GM21367 (cell line): ENCODE measurements at regions not wholly inside any gene's neighbourhood (a gene's known extent, or its start where the extent isn't known, plus 50 kb on each side); places are given as distances from the start of the nearest gene placed in this dataset.
A peak's percentile ranks its signal among the peaks of the same experiment; 100 is the strongest.

Experiments used
- ATAC-seq: cut with Tn5 transposase; IDR thresholded peaks from one replicate; pipeline ENCODE4 v1.9.1; 2021; ENCODE audit not compliant: unreplicated experiment

DNA sequence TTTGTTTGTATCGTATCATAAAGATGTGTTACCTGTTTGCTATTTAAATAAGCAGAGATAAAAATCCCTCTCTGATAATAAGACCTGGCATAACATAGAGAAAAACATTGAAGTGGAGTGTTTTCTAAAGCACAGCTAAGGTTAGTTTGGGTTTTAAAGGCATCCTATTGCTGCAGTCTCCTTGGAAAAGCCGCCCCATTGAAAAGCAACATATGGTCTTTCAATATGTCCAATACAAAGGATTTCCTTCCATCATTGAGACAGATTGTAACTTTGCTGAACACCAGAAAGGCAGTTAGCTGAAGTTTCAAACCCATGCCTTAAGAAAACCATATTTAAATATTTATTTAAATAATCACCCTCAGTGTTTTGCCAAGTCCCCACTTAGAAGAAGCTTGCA lies 898.5 kb upstream of the KCND2 start:
- ATAC-seq: no peak

DNA sequence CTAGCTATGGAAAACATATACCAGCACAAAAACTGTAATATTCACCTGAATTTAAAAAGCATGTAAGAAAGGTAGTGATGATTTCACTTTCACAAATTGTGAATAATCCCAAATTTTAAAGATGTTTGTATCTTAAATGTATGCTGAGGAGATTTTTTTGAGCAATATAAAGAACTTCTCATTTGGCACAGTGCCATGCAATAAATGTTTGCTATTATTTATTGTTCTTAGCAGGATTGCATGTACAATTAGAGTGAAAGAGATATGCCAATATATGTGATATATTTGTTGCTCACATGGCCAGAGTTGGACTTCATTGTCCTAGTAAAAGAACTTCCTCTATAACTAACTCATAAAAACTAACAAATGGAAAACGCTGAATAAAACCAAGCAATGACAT lies 895.1 kb upstream of the KCND2 start:
- no peak for ATAC-seq

DNA sequence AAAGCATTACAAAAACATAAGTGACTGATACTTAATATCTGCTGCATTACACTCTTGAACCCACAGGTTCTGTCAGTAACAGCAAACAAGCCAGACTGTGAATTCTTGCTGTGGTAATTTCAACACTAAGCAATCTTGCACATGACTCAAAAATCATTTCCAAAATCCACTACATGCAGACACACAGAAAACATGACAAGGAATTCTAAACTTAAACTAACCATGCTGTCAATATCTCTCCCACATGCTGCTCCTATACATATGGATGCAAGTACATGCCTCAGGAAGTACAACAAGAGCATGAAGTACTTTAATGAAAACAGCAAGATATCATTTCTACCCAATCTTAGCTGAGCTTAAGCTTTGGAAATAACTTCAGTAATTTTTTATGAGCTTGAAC lies 890.2 kb upstream of the KCND2 start:
- no peak for ATAC-seq

DNA sequence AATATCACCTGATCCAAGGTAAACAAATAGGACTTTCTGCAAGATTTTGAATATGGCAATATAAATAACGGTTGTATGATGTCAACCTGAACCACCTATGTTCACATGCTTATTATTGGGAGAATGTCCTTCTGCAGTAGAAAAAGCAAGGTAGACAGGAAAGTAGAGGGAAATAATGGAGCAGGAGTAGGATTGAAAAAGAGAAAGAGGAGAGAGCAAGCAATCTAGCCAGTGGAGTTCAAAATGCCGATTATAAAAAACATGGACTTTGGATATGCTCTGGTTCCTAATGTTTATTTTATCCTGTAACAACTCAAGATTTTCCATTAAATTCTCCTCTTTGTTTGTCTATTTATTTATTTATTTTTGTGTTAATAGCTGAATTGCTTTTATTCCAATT lies 878.0 kb upstream of the KCND2 start:
- no peak for ATAC-seq

DNA sequence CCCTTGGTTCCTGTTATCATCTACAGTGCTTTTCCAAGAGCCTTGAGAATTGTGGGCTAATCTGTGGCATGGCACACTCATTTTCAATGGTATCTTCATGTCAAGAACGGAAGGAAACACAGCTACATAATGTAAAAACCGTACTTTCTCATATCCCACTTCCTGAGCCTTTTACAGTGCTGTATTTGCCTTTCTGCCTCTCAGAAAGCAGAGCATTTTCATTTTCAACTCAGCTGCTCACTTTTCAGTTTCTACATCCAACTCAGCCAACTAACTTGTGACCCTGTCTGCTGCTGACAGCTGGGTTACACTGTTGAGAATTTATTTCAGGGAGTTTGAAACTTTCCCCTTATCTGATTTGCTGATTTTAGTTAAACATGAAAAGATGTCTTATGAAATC lies 875.8 kb upstream of the KCND2 start:
- ATAC-seq: peak; percentile 64

DNA sequence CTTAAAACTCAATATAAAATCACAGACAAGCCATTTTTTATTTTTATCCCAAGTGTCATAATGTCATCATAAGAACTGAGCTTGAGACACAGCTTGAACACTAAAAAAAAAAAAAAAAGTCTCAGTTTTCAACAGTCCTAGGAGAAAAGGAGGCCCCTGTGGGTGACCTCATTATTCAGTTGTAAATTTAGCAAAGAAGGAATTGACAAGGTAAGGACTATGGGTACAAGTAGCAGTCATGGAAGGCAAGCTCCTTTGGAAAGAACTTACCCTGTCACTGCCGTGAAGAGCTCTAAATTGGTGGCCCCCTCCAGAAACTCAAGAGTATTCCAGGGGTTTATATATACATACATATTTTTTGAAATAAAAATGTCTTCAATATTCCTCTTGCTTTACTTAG lies 864.4 kb upstream of the KCND2 start:
- ATAC-seq: no peak

DNA sequence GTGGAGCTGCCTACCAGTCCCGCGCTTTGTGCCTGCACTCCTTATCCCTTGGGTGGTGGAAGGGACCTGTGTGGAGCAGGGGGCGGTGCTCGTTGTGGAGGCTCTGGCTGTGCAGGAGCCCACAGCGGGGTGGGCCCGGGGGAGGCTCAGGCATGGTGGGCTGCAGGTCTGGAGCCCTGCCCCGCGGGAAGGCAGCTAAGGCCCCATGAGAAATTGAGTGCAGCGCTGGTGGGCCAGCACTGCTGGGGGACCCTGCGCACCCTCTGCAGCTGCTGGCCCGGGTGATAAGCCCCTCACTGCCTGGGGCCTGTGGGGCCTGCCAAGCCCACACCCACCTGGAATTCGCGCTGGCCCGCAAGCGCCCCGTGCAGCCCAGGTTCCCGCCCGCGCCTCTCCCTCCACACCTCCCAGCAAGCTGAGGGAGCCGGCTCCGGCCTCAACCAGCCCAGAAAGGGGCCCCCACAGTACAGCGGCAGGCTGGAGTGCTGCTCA lies 859.6 kb upstream of the KCND2 start:
- no peak for ATAC-seq

DNA sequence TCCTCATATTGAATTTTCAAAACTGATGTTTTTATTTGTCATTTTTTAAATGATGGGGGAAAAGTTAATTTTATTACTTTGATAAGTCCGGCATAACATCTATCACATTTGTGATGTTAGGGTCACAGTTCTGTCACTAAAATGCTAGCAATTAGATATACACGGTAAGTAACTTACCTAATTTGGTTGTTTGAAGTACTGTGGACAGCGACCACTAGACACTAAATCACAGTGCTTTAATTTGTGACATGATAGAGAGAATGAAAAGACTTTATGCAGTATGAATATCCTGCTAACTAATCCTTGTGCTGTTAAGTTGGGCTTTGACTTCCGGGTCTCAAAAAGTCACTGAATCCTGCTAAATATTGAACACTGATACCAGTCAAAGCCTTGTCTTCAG lies 857.3 kb upstream of the KCND2 start:
- ATAC-seq: no peak

DNA sequence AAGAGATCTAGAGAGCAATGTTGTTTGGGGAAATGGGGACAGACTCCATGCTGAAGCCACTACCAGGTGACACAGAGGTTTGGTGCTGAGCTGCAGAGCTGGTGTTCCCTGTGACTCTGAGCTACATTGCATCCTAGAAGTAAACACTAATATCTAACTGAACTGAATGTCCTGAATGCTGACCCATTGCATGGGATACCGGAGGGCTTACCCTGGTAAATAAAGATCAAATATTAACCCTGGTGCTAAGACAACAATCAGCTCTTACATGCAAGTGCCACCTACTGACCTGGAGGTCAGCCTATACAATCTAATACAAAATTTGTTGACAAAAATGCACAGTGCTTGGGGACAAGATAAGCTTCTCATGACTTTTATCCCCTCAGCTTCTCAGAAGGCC lies 851.3 kb upstream of the KCND2 start:
- ATAC-seq: no peak

DNA sequence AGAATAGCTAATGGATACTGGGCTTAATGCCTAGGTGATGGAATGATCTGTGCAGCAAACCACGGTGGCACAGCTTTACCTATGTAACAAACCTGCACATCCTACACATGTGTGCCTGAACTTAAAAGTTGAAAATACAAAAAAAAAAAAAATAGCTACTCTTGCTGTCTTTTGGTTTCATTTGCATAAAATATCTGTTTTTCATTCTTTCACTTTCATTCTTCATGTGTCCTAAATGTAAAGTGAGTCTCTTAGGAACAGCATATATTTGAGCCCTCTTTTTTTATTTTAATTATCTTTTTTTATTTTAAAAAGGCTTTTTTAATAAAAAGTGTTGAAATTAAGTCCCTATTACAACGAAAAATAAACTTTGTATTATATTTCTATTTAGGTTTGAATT lies 836.1 kb upstream of the KCND2 start:
- ATAC-seq: no peak

DNA sequence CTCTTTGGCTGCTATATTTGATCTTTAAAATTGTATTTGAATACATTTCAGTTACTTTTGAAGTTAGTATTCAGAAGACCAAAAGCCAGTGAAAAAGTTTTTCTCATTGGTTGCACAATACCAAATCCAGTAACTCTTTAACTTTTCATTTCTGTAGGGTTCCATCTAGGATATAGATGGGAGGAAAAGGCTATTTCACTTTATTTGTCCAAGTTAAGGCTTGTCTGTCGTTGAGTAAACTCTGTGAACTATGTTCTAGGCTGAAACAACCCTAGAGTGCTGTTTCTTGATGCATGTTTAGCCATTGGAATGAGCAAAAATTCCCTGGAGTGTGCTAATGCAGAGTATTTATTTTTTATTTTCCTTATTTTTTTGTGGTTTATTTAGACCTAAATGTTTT lies 834.7 kb upstream of the KCND2 start:
- no peak for ATAC-seq

DNA sequence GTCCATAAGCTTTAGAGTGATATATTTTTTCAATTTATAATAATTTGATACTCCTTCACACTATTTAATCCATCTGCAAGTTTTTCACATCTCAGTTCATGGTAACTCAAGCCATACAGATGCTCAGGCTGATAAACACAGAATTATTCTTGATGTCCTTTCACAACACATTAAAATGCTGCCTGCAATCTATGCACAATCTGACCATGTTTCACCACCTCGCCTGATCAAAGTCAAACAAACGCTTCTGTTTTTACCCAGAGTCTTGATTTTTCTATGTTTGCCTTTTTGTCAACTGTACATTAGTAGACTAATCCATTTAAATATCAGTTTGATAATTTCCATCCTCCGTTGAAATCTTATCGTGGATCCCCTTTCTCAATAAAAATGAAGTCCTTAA lies 833.8 kb upstream of the KCND2 start:
- no peak for ATAC-seq

DNA sequence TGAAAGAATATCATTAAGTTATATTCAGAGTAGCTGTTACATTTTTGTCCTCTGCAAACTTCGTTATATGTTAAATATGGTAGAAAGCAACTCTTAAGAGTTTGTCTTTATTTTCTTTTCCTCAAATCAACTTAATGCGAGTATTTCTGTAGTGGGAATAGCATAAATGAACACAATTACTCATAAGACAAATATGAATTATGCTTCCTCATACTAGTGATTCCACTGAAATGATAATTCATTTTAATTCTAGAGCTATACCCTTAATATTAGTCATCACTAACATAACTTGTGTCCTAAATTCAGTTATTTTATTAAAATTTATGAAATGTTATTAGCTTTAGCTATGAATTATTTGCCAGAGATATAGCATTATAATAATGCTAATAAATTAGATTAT lies 820.6 kb upstream of the KCND2 start:
- no peak for ATAC-seq

DNA sequence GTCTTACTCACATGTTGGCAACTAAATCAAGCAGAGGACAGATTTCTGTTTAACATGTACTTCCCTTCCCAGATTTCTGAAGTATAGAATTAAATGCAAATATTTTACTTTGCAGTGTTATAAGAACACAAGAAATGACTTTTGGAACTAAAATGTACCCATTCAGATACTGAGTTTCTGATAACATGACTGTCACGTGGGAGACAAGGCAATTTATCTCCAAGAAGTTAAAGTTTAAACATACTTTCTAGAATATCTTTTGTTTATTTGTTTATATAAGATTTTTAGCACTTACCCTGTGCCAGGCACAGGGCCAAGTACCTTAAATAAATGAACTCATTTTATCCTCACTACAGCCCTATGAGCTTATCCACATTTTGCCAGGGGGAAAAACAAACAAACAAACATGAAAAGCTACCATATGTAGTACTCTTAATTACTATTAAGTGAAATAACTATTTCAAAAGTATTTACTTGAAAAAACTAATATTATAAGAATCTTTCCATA lies 807.1 kb upstream of the KCND2 start:
- ATAC-seq: no peak

DNA sequence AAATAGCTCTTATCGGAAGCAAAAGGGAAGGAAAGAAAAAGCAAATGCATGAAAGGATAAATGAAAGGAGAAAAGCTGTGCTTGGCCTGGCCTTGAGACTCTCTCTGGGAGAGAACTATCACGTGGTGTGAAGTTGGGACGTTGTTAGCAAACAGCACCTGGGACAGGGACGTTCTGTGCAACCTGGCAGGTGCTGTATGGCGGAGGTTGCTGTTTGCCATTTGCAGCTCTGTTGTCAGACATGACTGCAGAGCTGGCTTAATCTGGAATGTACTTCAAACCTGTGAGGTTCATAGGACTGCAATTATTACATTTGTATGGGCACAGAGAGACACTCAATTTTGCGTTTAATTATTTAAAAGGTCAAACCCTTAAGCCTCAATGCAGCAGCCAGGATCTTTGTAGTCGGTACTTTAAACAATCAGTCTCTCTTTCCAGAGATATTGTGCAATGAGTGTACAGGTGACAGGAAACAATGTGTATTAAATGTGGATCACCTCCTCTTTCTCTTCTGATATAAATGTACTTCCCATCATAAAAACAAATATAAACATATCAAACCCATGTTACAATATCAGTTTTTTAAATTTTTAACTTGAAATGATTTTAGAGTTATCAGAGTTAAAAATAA lies 800.5 kb upstream of the KCND2 start:
- ATAC-seq: no peak

DNA sequence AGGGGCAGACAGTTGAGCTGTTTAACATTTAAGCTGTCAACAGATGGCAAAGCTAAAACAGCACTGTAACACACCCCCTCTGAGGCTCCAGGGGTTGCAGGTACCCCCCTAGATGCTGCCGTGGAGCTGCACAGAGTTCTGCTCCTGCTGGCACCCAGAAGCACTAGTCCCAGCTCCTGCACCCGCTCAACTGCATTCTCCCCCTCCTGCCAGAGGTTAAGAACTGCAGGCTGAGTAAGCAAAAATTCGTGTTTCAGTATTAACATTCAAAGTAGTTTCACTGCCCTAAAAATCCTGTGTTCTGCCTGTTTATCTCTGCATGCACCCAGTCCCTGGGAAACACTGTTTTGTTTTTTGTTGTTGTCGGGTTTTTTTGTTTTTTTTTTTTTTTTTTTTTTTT lies 790.8 kb upstream of the KCND2 start:
- ATAC-seq: peak; percentile 89

DNA sequence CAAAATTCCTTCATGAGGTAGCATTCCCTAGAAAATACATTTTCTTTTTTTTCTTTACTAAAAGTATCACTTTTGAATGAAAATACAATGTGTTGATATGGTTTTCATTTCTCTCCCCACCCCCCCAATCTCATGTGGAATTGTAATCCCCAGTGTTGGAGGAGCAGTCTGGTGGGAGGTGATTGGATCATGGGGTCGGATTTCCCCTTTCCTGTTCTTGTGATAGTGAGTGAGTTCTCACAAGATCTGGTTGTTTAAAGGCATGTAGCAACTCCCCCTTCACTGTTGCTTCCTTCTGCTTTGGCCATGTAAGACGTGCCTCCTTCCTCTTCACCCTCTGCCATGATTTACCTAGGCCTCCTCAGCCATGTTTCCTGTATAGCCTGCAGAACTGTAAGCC lies 790.3 kb upstream of the KCND2 start:
- no peak for ATAC-seq

DNA sequence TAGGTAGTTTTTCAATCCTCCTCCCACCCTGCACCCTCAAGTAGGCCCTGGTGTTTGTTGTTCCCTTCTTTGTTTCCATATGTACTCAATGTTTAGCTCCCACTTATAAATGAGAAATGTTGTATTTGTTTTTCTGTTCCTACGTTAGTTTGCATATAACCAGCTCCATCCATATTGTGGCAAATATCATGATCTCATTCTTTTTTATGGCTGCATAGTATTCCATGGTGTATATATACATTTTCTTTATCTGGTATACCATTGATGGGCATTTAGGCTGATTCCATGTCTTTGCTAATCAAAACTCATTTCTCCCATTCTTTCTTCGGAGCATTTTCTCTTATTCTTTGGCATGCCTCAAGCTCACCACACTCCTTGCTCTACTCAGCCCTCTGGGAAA lies 789.6 kb upstream of the KCND2 start:
- ATAC-seq: no peak

DNA sequence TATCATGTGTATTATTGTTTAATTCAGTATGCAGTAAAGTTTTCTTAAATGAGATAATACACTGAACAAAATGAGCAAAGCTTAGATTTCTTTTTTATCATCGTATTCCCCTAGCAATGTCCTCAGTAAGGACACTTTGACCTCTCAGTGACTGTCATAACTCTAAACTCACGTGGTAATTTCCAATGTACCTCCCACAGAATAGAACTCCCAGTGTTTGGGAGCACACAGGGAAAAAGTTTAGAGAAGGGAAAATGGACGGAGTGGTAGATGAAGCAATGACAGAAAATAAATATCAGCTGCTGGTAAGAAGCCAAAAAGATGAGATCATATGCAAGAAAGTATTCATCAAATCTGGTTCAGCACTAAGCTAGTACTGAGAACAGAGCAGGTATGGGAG lies 758.6 kb upstream of the KCND2 start:
- ATAC-seq: no peak

DNA sequence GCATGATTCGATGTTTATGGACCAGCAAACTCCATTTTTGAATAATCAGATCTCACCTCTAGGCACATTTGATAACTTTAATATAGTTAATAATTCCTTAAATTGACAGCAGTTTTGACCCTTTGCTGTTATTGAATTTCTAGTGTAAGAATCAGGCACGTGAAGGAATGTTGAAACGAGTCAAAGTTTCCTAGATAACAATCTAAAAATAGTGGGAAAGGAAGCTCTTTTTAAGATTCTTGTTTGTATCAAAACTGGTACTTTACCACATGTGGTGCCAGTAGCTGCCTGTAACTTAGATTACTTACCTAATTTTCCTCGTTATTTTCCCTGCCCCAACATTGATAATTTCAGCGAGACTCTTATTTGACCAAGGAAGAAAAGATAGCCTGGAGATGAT lies 757.8 kb upstream of the KCND2 start:
- ATAC-seq: no peak

DNA sequence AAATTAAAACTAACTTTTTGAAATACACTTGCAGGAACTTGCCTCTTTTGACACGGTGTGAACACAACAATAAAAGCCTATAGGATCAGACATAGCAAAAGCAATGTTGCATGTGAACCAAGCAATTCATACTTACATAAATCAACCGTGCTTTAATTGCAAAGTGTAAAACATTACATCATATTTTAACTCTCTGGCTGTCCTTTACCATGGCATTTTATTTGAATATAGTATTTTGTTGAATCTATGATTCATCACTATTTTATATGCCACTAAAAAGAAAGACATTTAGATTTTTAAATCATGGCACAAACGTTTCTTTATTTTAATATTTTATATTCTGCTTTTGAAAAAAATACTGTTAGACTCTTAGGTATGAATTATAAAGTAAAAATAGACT lies 757.0 kb upstream of the KCND2 start:
- ATAC-seq: no peak

DNA sequence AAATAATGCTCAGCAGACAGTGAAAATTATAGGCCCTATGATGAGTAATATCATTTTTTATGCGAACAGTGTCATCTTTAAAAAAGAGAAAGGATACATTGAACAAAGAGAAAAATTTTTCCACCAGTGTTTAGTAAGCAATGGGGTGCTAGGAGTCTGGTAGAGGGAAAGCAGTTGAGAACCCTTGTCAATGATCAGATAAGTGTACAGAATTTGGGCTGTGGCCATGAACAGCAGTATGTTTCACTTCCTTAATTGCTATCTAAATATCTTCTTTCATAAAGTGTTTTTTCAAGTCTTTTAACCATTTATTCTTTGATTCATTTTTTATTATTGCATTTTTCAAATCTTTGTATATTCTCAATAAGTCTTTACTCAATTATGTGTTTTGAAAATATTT lies 750.7 kb upstream of the KCND2 start:
- no peak for ATAC-seq

DNA sequence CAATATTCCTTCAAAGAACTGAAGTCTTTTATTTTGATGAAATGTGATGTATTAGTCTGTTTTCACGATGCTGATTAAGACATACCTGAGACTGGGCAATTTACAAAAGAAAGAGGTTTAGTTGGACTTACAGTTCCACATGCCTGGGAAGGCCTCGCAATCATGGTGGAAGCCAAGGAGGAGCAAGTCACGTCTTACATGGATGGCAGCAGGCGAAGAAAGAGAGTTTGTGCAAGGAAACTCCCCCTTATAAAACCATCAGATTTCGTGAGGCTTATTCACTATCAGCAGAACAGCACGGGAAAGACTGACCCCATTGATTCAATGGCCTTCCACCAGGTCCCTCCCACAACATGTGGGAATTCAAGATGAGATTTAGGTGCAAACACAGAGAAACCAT lies 750.3 kb upstream of the KCND2 start:
- ATAC-seq: no peak
